NT2/D1 (cell line): ENCODE measurements at regions not wholly inside any gene's neighbourhood (a gene's known extent, or its start where the extent isn't known, plus 50 kb on each side); places are given as distances from the start of the nearest gene placed in this dataset.
"Not testable (repeated sequence)": the region's sequence is repeated elsewhere in the genome, so short reads cannot be mapped to it uniquely, and the experiment has no call there.

ENCODE experiments used
- SUZ12 ChIP-seq: IDR thresholded peaks from 2 replicates; pipeline ENCODE4 v1.6.1; 2011; ENCODE audit not compliant: insufficient read length, insufficient read depth; ENCODE audit errors: extremely low read depth
- YY1 ChIP-seq: IDR thresholded peaks from 2 replicates; pipeline ENCODE4 v1.6.1; 2011; ENCODE audit not compliant: insufficient read length, insufficient read depth
- ZNF274 ChIP-seq: IDR thresholded peaks from 2 replicates; pipeline ENCODE4 v1.6.1; 2011; ENCODE audit warnings: mild to moderate bottlenecking, low read depth, low read length

GRCh38 chr9:62874745-62875599, 1685.1 kb downstream of the SPATA31A7 start:
- not testable (repeated sequence) for TF ChIP-seq SUZ12, YY1, ZNF274
